PC-9 (cell line): ENCODE measurements at regions not wholly inside any gene's neighbourhood (a gene's known extent, or its start where the extent isn't known, plus 50 kb on each side); places are given as distances from the start of the nearest gene placed in this dataset.

Source experiments
- CTCF ChIP-seq: fragments of 200-600 bp; sonication (generic); conservative IDR thresholded peaks from 2 replicates; pipeline ENCODE4 v1.6.1; 2017; ENCODE audit warnings: mixed run types, antibody characterized with exemption, mild to moderate bottlenecking, moderate library complexity
- EZH2 ChIP-seq: fragments of 200-600 bp; sonication (generic); IDR thresholded peaks from 2 replicates; pipeline ENCODE4 v1.8.0; 2017; ENCODE audit warnings: antibody characterized with exemption, low read depth

GRCh38 chr2:228592925-228593324, 411.4 kb upstream of the SPHKAP start:
- TF ChIP-seq EZH2, result no peak
- no peak for TF ChIP-seq CTCF
